Hepatocyte (in vitro differentiated cells): ENCODE measurements at regions not wholly inside any gene's neighbourhood (a gene's known extent, or its start where the extent isn't known, plus 50 kb on each side); places are given as distances from the start of the nearest gene placed in this dataset.

Experiments
- DNase-seq: peaks from one replicate; pipeline ENCODE4 v3.0.0-alpha.2; 2016; ENCODE audit warnings: low spot score
- H2AFZ ChIP-seq: fragments of 200-600 bp; sonication (generic); 2 replicates; pipeline ENCODE4 v1.6.0; 2016; ENCODE audit warnings: antibody characterized with exemption, mild to moderate bottlenecking
- H3K27ac ChIP-seq: fragments of 200-600 bp; sonication (generic); 2 replicates; pipeline ENCODE4 v1.5.1; 2016; ENCODE audit warnings: mild to moderate bottlenecking
- H3K27me3 ChIP-seq: fragments of 200-600 bp; sonication (generic); 2 replicates; pipeline ENCODE4 v1.6.1; 2016
- H3K36me3 ChIP-seq: fragments of 200-600 bp; sonication (generic); replicated peaks from 2 replicates; pipeline ENCODE4 v1.5.1; 2016; ENCODE audit warnings: low read depth; ENCODE audit not compliant: insufficient read depth
- H3K4me1 ChIP-seq: fragments of 200-600 bp; sonication (generic); 2 replicates; pipeline ENCODE4 v1.5.1; 2016; ENCODE audit warnings: mild to moderate bottlenecking, moderate library complexity; ENCODE audit not compliant: insufficient read depth
- H3K4me2 ChIP-seq: fragments of 200-600 bp; sonication (generic); 2 replicates; pipeline ENCODE4 v1.6.0; 2016
- H3K4me3 ChIP-seq: fragments of 200-600 bp; sonication (generic); 2 replicates; pipeline ENCODE4 v1.5.1; 2016; ENCODE audit warnings: mild to moderate bottlenecking
- H3K79me2 ChIP-seq: fragments of 200-600 bp; sonication (generic); 2 replicates; pipeline ENCODE4 v1.6.0; 2017; ENCODE audit warnings: mild to moderate bottlenecking
- H3K9me2 ChIP-seq: fragments of 200-600 bp; sonication (generic); replicated peaks from 2 replicates; pipeline ENCODE4 v1.6.0; 2017; ENCODE audit warnings: mild to moderate bottlenecking; ENCODE audit not compliant: insufficient read depth
- H3K9me3 ChIP-seq: fragments of 200-600 bp; sonication (generic); 2 replicates; pipeline ENCODE4 v1.5.1; 2016; ENCODE audit warnings: low read depth, mild to moderate bottlenecking
- H4K20me1 ChIP-seq: fragments of 200-600 bp; sonication (generic); 2 replicates; pipeline ENCODE4 v1.6.0; 2016; ENCODE audit warnings: mild to moderate bottlenecking; ENCODE audit not compliant: insufficient read depth, poor library complexity, severe bottlenecking
- CTCF ChIP-seq: fragments of 200-600 bp; sonication (generic); IDR thresholded peaks from 2 replicates; pipeline ENCODE4 v1.5.1; 2016; ENCODE audit warnings: antibody characterized with exemption, mild to moderate bottlenecking; ENCODE audit not compliant: poor library complexity
- EZH2 ChIP-seq: fragments of 200-600 bp; sonication (generic); IDR thresholded peaks from 2 replicates; pipeline ENCODE4 v1.6.1; 2016; ENCODE audit warnings: antibody characterized with exemption, mild to moderate bottlenecking, borderline replicate concordance
- EZH2phosphoT487 ChIP-seq: fragments of 200-600 bp; sonication (generic); IDR thresholded peaks from one replicate; pipeline ENCODE4 v1.6.1; 2018; ENCODE audit warnings: antibody characterized with exemption, mild to moderate bottlenecking, low read depth, moderate library complexity; ENCODE audit not compliant: unreplicated experiment, severe bottlenecking
- WGBS: methylation state at CpG from one replicate; pipeline ENCODE4 v1.1.6; 2016; ENCODE audit warnings: low lambda C conversion rate; ENCODE audit errors: missing lambda C conversion rate; 5-methylcytosine and 5-hydroxymethylcytosine counted together

- Histone ChIP-seq H3K9me2 (no peaks in the 10 kb centered on the region), H3K27me3 (no peaks in the 10 kb centered on the region), H3K79me2 (no peaks in the 10 kb centered on the region), H3K4me3 (no peak overlapping the region), H3K27ac (no peak overlapping the region), H3K9me3 (no peaks in the 10 kb centered on the region), H3K4me1 (no peaks in the 10 kb centered on the region), H4K20me1 (no peaks in the 10 kb centered on the region), H3K36me3 (no peaks in the 10 kb centered on the region), H3K4me2 (no peak overlapping the region), H2AFZ (no peak overlapping the region)
- DNase-seq: no peak
- TF ChIP-seq EZH2 (no peak), EZH2phosphoT487 (no peak), CTCF (no peak)
- 41% methylated on average over 1 of the region's 1 CpG for WGBS
Observed at GRCh38 chr7:80984619-80985018, 65.8 kb upstream of the SEMA3C start.

- no peaks in the 10 kb centered on the region for H4K20me1 ChIP-seq
- TF ChIP-seq EZH2phosphoT487 (no peak), CTCF (no peak), EZH2 (no peak)
- H3K79me2 ChIP-seq: no peaks in the 10 kb centered on the region
- H3K27me3 ChIP-seq: no peaks in the 10 kb centered on the region
- H3K9me2 ChIP-seq: no peaks in the 10 kb centered on the region
- H3K9me3 ChIP-seq: no peaks in the 10 kb centered on the region
- H2AFZ ChIP-seq: no peak overlapping the region
- H3K36me3 ChIP-seq: no peaks in the 10 kb centered on the region
- no peaks in the 10 kb centered on the region for H3K4me1 ChIP-seq
- DNase-seq: no peak
- no peak overlapping the region for H3K4me2 ChIP-seq
- WGBS: 90% methylated on average over 3 of the region's 3 CpGs
- H3K4me3 ChIP-seq: no peak overlapping the region
- H3K27ac ChIP-seq: no peak overlapping the region
Observed at GRCh38 chr7:80981405-80981804, 62.6 kb upstream of the SEMA3C start.

- WGBS: 61% methylated on average over 1 of the region's 1 CpG
- Histone ChIP-seq H3K4me2 (no peak overlapping the region), H3K4me1 (no peaks in the 10 kb centered on the region), H3K27ac (no peak overlapping the region), H4K20me1 (no peaks in the 10 kb centered on the region), H3K27me3 (no peaks in the 10 kb centered on the region), H3K4me3 (no peak overlapping the region), H3K9me3 (no peaks in the 10 kb centered on the region), H3K36me3 (no peaks in the 10 kb centered on the region), H2AFZ (no peak overlapping the region), H3K9me2 (no peaks in the 10 kb centered on the region), H3K79me2 (no peaks in the 10 kb centered on the region)
- no peak for DNase-seq
- no peak for TF ChIP-seq EZH2
- TF ChIP-seq EZH2phosphoT487: no peak
- TF ChIP-seq CTCF: no peak
Observed at GRCh38 chr7:80977751-80978150, 58.9 kb upstream of the SEMA3C start.
